ENCODE measurements at regions not wholly inside any gene's neighbourhood (a gene's known extent, or its start where the extent isn't known, plus 50 kb on each side); places are given as distances from the start of the nearest gene placed in this dataset.
A peak's percentile ranks its signal among the peaks of the same experiment; 100 is the strongest.

DNA sequence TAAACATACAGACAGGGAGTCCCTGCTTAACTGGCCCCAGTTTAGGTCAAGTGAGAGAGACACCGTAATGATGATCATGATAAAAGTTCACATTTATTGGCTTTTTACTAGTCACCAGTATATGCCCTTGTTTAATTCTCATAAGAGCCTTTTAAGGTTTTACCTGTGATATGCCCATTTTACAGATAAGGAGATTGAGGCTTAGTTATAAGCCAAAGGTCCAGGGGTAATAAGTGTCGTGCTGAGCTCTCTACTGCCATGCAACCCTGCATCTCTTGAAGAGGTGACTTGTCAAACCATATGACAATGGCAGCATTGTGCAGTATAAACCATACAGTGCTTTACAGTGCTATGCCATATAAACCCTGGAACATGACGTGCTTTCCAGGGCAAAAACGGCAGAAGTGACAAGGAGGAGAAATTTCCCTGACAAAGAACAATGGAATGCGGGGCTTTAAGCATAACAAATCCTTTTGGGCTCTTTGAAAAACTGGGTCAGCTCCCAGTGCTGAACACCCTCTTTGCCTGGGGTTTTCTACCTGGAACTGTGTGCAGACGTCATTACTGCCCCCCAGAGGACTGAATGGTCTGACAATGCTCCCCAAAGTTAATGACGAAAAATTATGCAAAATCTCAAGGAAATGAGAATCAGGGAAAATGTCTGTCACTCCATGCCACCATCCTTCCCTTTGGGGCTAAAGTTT, 59.7 kb upstream of the C14orf132 start:
- H3K9me3 Mint-ChIP-seq = no peaks in the 10 kb centered on the region
- H3K27ac Mint-ChIP-seq = no peak overlapping the region
- H3K27me3 Mint-ChIP-seq (ENCODE audit: low read depth) = peaks cover 38% of the 10 kb centered on the region
- no peaks in the 10 kb centered on the region for H3K4me1 Mint-ChIP-seq
- no peak overlapping the region for H3K4me3 Mint-ChIP-seq
- peak in 1 of 3 experiments; percentile 22 for TF ChIP-seq CTCF (IDR thresholded peaks at IDR 0.05; ENCODE audit: unreplicated experiment in 3 of 3)
- H3K36me3 Mint-ChIP-seq (ENCODE audit: low read depth) = no peaks in the 10 kb centered on the region

- no peak overlapping the region for H3K4me3 Mint-ChIP-seq
- no peak for TF ChIP-seq CTCF (IDR thresholded peaks at IDR 0.05; ENCODE audit: unreplicated experiment in 3 of 3)
- H3K9me3 Mint-ChIP-seq = no peaks in the 10 kb centered on the region
- H3K27ac Mint-ChIP-seq = no peak overlapping the region
- no peaks in the 10 kb centered on the region for H3K36me3 Mint-ChIP-seq (ENCODE audit: low read depth)
- H3K27me3 Mint-ChIP-seq (ENCODE audit: low read depth) = peaks cover 45% of the 10 kb centered on the region
- H3K4me1 Mint-ChIP-seq = no peaks in the 10 kb centered on the region
Observed at GRCh38 chr14:95980402-95980801, 58.8 kb upstream of the C14orf132 start.

- H3K27ac Mint-ChIP-seq = no peak overlapping the region
- no peaks in the 10 kb centered on the region for H3K4me1 Mint-ChIP-seq
Observed at GRCh38 chr14:95981965-95982364, 57.2 kb upstream of the C14orf132 start.

DNA sequence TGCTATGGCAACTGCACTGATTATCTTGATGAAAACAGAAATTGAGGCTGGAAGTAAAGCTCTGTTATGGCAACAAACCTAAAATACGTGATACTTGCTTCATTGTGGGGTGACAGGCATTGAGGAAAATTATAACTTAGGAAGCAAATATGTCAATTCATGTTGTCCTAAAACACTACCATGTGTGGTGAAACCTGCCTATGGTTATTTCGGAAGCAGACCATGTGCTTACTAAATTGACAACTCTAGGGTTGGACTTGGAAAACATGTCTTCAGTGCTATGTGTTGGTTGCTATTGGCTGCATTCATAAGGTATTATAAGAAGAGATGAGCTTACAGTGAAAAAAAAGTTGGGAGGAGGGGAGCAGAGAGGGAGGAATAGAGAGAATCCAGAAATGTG, 55.0 kb upstream of the C14orf132 start:
- peaks cover 58% of the 10 kb centered on the region for H3K27me3 Mint-ChIP-seq (ENCODE audit: low read depth)
- H3K36me3 Mint-ChIP-seq (ENCODE audit: low read depth) = no peaks in the 10 kb centered on the region
- no peak overlapping the region for H3K4me3 Mint-ChIP-seq
- H3K9me3 Mint-ChIP-seq = peaks cover 3% of the 10 kb centered on the region
- no peaks in the 10 kb centered on the region for H3K4me1 Mint-ChIP-seq
- H3K27ac Mint-ChIP-seq = no peak overlapping the region
- no peak for TF ChIP-seq CTCF (IDR thresholded peaks at IDR 0.05; ENCODE audit: unreplicated experiment in 3 of 3)

More at GRCh38 chr14:95981965-95982364, 57.2 kb upstream of the C14orf132 start:
- no peak overlapping the region for H3K4me3 Mint-ChIP-seq
- H3K36me3 Mint-ChIP-seq (ENCODE audit: low read depth) = no peaks in the 10 kb centered on the region
- H3K27me3 Mint-ChIP-seq (ENCODE audit: low read depth) = peaks cover 53% of the 10 kb centered on the region
- no peak for TF ChIP-seq CTCF (IDR thresholded peaks at IDR 0.05; ENCODE audit: unreplicated experiment in 3 of 3)
- no peaks in the 10 kb centered on the region for H3K9me3 Mint-ChIP-seq

Data from nephron (organoid).